GM18519 (cell line): ENCODE measurements at regions not wholly inside any gene's neighbourhood (a gene's known extent, or its start where the extent isn't known, plus 50 kb on each side); places are given as distances from the start of the nearest gene placed in this dataset.
"Not testable (repeated sequence)": the region's sequence is repeated elsewhere in the genome, so short reads cannot be mapped to it uniquely, and the experiment has no call there.

ENCODE experiments used
- ATAC-seq: cut with Tn5 transposase; IDR thresholded peaks from one replicate; pipeline ENCODE4 v1.9.1; 2021; ENCODE audit warnings: mild to moderate bottlenecking, moderate library complexity; ENCODE audit not compliant: unreplicated experiment, low FRiP score

DNA sequence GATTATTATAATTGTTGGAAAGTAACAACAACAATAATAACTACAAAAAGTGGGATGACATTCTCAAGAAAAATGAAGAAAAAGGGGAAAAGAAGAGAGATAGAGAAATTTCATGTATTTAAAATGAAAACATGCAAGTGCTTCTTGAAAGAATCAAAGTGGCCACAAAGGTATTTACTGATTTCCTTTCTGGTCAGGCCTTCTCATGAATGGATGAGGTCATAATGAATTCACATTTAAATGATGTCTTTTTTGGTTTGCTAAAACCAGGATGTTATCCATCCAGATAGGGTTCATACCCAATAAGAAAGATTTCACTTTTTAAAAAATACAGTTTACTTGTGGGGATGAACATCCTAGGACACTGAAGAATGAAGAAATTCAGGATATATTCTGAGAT is 446.4 kb upstream of the PTGER4 start:
- ATAC-seq, result no peak

DNA sequence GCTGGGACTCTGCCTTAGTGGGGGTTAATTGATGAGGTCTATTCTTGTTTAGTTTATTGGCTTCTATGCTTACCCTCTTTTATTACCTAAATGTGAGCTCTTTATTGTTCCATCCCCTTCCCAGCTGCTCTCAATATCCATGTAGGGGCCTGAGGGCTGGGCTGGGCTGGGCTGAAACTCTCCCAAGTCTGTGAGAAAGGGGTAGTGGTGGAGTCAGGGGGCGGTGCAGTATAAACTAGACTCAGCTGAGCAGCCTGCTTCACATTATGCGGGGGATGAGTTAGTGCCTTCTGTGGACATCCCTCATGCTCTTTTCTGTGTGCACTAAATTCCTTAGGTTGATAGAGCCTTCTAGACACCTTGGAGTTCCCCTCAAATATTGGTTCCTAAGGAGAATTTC is 451.8 kb upstream of the PTGER4 start:
- ATAC-seq, result no peak

DNA sequence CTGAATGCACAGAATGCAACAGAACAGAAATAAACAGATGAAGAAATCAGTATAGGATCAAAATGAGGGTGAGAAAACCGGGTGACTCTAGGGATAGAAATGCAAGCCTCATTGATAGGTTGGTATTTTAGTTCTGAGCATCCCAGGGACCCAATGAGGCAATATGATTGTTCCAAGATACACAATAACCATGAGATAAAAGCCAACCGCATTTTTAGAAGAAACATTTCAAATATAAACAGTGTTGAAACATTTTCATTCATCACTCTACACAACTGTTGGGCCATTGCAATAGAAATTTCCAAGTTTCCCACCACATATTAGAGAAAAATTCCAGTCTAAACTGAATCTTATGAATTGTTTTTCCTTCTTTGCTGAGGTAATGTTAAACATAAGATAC is 452.3 kb upstream of the PTGER4 start:
- ATAC-seq, result no peak

DNA sequence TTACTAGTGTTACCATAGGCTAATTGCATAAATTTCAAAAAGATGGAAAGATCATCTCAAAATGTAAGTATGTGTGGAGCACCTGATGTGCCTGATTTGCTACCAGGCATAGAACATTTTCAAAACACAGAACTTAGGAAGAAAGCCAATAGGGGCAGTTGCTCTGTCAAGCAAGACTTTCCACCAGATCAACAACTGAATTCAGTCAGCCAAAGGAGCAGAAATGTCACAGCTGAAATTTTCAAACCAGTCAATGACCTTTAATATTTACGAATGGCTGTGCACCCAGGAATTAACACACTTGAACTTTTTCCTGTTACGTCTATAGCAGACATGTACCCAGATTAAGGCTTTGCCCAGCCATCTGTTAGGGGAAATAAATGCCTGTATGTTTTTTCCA is 452.8 kb upstream of the PTGER4 start:
- no peak for ATAC-seq

DNA sequence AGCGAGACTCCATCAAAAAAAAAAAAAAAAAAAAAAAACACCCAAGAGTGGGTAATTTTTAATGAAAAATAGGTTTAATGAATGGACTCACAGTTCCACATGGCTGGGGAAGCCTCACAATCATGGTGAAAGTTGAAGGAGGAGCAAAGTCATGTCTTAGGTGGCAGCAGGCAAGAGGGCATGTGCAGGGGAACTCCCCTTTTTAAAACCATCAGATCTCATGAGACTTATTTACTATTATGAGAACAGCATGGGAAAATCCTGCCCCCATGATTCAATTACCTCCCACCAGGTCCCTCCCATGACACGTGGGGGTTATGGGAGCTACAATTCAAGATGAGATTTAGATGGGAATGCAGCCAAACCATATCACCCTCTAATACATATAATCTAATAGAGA is 454.6 kb upstream of the PTGER4 start:
- ATAC-seq, result not testable (repeated sequence)

DNA sequence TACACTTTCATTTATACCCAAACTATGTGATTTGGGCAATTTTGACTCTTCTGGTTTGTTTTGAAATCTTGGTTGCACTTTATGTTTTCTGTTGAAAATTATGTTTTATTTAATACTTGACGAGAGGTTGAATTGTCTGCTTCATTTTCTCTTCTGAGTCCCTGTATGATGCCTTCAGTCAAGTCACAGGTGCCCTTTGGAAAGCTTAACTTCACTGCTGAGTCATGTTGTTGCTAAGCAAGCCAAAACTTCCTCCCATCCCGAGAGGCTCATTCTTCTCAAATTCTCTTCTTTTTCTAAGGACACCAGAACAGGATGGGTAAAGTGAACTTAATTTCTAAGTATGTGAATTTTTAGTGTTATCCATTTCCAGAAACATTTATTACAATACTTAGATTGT is 455.3 kb upstream of the PTGER4 start:
- peak; percentile 6 for ATAC-seq

DNA sequence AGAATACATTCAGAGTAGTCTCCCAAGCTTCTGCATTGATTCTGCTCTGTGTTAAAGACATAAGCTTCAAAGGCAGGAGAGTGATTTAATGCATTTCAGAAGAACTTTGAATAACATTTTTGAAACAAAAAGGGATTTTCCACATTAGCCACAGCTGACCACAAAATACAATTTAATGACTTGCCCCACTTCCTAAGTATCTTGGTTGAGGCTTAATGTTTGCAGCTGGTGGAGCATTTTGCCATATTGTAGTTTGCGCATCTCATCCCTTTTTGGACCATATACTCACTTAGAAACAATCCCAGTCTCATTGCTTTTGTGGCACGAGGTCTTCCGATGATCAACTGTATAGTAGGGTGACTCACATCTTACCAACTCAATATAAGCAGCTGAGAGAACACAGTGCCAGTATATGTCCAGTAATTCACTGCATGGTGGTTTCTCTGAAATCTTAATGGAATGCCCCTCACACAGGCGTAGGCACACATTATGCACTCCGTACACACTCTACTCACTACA is 455.8 kb upstream of the PTGER4 start:
- ATAC-seq, result peak; percentile 46

DNA sequence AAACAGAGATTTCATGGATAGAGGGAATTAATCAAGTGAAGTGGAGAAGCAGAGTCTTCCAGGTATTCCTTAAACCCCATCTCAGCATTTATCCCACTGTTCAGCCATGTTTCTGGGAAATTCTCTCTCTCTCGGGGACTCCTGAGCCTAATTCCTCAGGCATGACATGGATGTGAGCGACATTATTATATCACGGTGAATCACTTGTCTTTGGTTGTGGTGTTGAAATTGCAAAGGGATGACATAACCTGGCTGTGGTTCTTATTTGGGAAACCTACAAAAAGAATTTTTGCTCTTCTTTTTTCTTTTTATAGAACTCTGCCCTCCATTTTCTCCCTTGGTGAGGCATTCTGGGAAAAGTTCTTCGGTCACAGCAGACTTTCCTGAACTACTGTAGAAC is 457.9 kb upstream of the PTGER4 start:
- no peak for ATAC-seq

DNA sequence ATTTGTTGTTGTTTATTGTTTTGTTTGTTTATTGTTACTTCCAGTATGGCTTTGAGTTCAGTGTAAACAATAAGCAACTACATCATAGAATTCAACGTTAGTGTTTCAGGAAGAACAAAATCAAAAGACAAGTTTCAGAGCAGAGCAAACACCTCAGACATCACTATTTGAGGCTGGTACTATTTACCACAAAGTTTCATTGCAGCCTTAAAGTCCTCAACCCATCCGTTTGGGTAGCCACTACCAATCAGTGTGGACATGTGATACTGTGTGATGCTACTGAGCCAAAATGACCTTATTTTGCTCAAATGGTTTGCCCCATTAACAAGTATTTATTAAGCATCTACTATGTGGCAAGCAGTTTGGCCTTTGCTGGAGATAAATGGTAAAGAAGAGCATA is 458.5 kb upstream of the PTGER4 start:
- no peak for ATAC-seq

DNA sequence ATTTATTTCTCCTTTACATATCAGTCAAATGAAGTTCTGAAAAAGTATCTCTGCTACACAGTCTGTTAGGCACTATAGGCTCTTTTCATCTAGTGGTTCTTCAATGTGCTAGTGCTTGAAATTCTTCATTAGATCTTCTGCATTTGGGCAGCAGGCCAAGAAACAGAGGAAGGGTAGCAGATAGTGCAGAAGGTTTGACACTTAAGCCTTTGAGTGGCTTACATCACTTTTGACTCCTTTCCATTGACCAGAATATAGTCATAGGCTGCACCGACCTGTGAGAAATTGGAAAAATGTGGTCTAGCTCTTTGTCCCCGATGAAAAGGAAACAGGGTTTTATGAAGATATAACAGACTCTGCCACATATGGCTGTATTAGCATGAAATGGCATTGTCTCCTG is 459.5 kb upstream of the PTGER4 start:
- no peak for ATAC-seq

DNA sequence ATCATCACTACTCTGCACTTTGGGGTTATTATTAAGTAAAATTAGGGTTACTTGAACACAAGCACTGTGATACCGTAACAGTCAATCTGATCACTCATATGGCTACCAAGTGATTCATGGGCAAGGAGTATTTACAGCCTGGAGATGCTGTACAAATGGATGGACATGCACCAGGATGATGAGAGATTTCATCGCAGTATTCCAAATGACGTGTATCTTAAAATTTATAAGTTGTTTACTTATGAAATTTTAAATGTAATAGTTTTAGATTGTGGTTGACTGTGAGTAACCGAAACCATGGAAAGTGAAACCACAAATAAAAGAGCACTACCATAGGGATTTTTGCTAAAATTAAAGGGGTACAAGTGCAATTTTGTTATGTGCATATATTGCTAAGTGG is 462.2 kb upstream of the PTGER4 start:
- ATAC-seq, result no peak

DNA sequence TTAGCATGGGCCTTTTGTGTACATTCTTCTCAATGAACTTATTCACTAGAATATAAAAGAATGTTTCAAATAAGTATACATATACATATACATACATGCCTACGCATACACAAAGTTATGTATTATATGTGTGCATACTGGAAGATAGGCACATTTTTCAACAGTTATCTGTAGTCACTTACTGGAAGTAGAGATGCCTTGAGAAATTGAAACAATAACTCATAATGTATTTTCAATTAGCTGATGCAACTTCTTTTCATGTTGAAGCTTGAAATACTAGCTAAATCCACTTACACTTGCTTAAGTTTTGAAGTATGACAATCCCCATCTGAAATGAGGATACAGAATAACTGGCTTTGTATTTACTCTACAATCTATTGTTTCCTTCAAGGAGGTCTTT is 469.0 kb upstream of the PTGER4 start:
- ATAC-seq, result no peak

DNA sequence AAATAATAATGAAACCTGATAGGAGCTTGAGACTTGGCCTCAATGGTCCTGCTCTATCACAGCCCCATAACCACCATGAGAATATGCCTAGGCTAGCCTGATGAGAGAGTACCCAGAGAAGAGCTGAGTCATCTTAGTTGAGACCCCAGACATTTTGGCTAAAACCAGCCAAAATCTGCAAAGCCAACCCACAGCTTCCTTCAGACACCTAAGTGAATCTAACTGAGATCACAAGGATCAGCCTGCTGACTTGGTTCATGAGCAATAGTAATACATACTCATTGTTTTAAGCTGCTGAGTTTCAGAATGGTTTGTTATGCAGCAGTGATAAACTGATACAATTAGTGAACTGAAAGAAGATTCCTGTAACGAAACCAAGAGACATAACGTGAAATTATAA is 473.7 kb upstream of the PTGER4 start:
- ATAC-seq, result no peak

DNA sequence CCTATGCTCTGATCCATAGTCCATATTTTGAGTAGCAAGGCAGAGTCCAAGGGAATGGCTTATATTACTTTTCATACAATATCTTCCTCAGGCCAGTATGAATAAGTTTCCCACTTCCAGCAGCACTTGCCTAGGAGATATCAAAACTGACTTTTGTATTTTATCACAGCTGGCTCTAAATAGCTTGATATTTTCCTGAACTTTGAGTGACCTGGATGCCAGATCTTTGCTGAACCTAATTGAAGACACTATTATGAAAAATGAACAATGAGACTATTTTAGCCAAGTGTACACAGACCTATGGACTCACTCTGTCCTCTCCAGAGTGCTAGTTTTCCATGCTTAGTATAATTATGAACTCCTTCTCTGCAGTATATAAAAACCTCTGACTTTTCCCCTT is 475.6 kb upstream of the PTGER4 start:
- no peak for ATAC-seq

DNA sequence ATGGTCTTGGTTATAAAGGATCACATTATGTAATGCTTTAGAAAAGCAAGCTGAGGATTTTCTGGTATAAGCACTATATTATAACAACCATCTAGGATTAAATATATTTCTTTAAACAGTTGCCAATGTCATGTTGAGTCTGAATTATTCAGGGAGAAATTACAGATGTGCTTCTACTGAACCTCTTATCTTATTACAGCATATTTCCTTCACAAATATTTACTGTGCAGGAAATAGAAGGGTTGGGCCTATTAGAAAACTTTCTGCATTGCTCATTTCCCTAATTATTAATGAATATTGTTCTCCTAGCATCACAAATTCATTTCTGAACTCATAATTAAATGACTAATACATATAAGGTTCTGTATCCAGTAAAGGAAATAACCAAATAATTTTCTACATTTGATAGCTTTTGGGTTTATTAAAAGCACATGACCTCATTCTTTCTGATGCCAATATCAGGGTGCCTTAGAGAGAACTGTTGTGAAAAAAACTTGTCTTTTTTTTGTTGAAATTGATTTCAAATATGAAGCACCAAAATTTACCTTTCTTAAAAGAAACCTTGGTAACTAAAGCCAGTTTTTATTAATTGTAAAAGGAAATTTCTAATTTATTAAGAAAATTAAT is 476.8 kb upstream of the PTGER4 start:
- no peak for ATAC-seq

DNA sequence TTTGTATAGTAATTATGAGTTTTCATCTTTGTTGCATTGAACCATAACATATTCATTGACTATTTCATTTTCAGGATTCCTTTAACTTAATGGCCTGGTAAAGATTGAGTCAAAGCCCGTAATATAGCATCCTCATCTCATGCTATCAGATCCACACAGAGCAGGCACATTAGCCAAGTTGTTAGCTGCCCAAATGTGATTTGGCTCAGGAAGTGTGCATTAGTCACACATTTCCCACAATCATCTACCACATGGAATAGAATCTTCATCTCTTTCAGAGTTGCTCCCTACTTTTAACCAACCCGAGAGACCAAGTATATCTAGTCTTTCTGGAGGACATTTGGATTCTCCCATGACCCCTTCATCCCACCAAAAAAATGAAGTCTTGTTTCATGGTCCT is 481.0 kb upstream of the PTGER4 start:
- no peak for ATAC-seq

DNA sequence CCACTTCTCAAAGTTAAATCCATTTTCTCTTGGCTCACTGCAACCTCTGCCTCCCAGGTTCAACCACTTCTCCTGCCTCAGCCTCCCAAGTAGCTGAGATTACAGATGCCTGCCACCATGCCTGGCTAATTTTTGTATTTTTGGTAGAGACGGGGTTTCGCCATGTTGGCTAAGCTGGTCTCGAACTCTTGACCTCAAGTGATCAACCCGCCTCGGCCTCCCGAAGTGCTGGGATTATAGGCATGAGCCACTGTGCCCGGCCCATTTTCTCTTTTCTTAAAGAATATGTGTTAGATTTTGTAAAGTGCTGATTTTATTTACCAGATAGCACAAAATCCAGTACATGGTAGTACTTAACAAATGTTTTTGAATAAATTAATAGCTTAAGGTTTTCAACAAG is 484.1 kb upstream of the PTGER4 start:
- ATAC-seq, result not testable (repeated sequence)

DNA sequence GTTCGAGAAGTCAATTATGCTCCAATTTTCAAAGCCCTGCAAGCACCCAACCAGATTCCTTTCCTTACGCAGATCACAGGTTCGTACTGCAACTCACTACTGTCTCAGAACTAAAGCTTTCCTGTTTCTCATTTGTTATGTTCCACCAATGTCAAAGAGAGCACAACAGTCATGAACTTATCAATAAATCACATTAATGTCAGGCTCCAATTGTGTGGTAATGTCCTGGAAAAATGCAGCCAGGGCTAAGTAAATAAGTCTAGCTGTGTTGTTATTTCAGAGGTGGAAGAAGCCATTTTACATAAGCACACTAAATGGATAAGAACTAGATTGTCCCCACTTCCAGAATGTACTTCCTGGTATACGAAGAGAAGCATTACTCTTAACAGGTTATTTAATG is 488.6 kb upstream of the PTGER4 start:
- no peak for ATAC-seq

DNA sequence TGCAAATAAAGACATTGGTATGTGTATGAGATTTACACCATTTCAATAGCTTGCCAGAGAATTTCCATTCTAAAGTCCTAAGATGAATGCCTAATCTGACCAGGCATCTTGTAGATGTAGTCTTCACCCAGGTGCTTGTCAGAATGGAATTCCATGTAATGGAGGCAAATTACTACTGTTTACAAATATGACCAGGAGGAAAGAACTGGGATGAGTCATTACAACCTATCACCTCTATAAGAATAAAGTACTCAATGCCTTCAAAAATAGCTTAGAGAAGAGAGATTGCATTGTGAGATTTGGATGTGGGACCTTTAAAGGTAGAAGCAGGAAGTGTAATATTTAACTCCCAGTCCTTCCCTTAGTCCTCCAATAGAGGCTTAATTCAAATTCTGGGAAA is 507.0 kb upstream of the PTGER4 start:
- no peak for ATAC-seq

DNA sequence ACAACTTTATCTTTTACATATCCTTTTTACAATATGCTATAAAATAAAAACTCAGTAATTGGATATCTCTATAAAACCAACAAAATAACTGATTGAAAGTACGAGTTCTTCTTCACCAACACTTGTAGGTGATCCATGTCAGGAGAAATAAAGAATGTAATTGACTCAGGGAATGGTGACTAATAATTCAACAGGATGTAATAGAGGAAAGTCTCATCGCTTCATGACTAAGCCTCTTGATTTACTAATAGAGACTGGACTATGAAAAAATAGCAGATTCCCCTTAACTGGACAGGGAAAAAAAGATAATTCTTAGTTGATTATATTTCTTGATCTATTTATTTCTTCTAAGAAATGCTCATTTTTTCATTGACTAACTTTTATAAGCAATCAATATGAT is 507.7 kb upstream of the PTGER4 start:
- ATAC-seq, result no peak

DNA sequence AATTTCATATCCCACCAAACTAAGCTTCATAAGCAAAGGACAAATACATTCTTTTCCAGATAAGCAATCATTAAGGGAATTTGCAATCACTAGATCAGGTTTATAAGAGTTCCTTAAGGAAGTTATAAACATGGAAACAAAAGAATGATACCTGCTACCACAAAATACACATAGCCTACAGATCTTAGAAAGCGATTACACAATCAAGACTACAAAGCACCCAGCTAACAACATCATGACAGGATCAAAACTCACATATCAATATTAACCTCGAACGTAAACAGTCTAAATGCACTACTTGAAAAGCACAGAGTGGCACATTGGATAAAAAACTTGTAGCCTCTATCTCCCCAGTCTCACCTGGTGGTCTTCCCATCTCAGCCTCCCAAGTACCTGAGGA is 512.4 kb upstream of the PTGER4 start:
- ATAC-seq, result no peak

DNA sequence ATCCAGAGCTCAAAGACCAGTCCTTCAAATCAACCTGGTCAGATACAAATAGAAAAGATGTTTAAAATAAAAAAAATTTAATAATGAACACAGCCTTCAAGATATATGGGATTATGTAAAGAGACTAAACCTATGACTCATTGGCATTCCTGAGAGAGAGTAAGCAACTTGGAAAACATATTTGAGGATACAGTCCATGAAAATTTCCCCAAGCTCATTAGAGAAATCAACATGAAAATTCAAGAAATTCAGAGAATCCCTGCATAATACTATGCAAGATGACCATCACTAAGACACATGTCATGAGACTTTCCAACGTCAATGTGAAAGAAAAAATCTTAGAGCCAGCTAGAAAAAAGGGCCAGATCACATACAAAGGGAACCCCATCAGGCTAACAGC is 512.9 kb upstream of the PTGER4 start:
- no peak for ATAC-seq
